Sigmoid colon (tissue), 4 donors: ENCODE measurements at regions not wholly inside any gene's neighbourhood (a gene's known extent, or its start where the extent isn't known, plus 50 kb on each side); places are given as distances from the start of the nearest gene placed in this dataset.

Experiments used
- EP300 ChIP-seq, 4 donors: sonication (generic); formaldehyde crosslinking; IDR thresholded peaks; one replicate each; pipeline ENCODE4 v1.6.1; 2017; ENCODE audit warnings: antibody characterized with exemption in 4 of 4
- POLR2A ChIP-seq, 2 donors: fragments of 450-650 bp; IDR thresholded peaks; one replicate each; pipeline ENCODE4 v1.6.1; 2016; ENCODE audit warnings: antibody characterized with exemption in 2 of 2, mild to moderate bottlenecking in 2 of 2, moderate library complexity in 2 of 2
- POLR2AphosphoS5 ChIP-seq, 4 donors: sonication (generic); formaldehyde crosslinking; IDR thresholded peaks; one replicate each; pipeline ENCODE4 v1.6.1; 2017; ENCODE audit warnings: antibody characterized with exemption in 4 of 4
- TF ChIP-seq, protein P1 (sequence below), 4 experiments: fragments of 450-650 bp in 3 of 4; fragments of 200-600 bp in 1 of 4; IDR thresholded peaks; one replicate each; pipeline ENCODE4 v1.5.1; 2016 to 2019; ENCODE audit warnings: antibody characterized with exemption in 4 of 4, mild to moderate bottlenecking in 3 of 4, moderate library complexity in 2 of 4

DNA sequence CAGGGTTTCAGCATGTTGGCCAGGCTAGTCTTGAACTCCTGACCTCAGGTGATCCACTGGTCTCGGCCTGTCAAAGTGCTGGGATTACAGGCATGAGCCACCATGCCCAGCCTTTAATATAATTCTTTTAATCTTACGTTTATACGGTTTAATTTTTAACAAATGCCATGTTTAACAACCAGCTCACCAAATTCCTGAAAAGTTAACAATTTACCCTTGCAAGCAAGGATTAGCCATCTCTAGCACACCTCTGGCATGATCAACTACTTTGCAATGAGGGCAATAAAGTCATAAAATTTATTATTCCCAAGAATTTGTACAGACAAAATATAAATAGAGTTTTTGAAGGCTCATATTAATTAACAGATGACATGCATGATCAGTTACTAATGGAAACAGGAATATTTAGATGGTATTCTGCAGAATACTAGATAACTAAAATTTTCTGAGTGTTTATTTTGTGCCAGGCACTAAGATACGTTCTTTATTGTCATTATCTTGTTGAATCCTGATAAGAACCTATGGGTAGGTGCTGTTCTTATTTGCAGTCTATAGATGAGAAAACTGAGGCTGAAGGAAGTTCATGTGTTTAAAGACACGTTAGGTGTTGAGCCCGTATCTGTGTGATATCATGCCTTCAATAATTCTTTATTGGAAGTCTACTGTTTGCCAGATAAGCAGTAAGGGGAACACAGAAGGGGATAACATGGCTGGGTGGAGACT is 190.1 kb downstream of the CDCA7 start:
- TF ChIP-seq, protein P1, sequence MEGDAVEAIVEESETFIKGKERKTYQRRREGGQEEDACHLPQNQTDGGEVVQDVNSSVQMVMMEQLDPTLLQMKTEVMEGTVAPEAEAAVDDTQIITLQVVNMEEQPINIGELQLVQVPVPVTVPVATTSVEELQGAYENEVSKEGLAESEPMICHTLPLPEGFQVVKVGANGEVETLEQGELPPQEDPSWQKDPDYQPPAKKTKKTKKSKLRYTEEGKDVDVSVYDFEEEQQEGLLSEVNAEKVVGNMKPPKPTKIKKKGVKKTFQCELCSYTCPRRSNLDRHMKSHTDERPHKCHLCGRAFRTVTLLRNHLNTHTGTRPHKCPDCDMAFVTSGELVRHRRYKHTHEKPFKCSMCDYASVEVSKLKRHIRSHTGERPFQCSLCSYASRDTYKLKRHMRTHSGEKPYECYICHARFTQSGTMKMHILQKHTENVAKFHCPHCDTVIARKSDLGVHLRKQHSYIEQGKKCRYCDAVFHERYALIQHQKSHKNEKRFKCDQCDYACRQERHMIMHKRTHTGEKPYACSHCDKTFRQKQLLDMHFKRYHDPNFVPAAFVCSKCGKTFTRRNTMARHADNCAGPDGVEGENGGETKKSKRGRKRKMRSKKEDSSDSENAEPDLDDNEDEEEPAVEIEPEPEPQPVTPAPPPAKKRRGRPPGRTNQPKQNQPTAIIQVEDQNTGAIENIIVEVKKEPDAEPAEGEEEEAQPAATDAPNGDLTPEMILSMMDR (IDR thresholded peaks at IDR 0.05), result no peak
- TF ChIP-seq POLR2A (IDR thresholded peaks at IDR 0.05) (no peak), EP300 (IDR thresholded peaks at IDR 0.05) (no peak), POLR2AphosphoS5 (IDR thresholded peaks at IDR 0.05) (no peak)
